Head of caudate nucleus (tissue), 42 donors: ENCODE measurements at regions not wholly inside any gene's neighbourhood (a gene's known extent, or its start where the extent isn't known, plus 50 kb on each side); places are given as distances from the start of the nearest gene placed in this dataset.
"Not testable (repeated sequence)": the region's sequence is repeated elsewhere in the genome, so short reads cannot be mapped to it uniquely, and the experiment has no call there.

Experiments
- DNase-seq, 42 donors: peaks; one replicate each; pipeline versions ENCODE4 v3.0.0 to v3.0.0-alpha.2; 2020 to 2021; ENCODE audit warnings: mixed read lengths in 7 of 42
- intact Hi-C: fragments of 100-400 bp; cut with DNase I; formaldehyde crosslinking; loops from one replicate; pipeline ENCODE4 v1.15.0; 2022

DNA sequence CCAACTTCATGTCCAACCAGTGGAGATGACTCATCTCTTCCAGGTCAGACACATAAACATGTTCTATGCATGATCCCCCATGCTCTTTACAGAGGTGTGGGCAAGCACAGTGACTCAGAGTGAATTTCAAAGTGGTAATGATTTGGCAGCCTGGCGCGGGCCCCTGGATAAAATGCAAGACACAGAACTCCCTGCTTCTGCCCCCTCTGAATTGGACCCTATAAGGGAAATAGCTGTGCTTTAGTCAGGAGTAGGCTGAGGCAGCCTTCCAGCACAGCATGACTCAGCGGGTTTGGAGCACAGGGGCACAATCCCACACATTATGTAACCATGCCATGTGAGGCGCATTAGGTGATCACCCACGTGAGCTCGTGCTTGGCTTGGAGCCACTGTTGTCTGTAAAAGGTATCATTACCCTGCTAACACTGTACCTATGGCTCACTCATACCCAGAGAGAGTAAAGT is 127.4 kb downstream of the C6orf118 start:
- intact Hi-C loops: no loop called here
- DNase-seq: peak; percentile 43 to 93 (median 77)

- no peak for DNase-seq
- intact Hi-C loops: no loop called here
Observed at GRCh38 chr6:165178056-165178455, 131.3 kb downstream of the C6orf118 start.

DNA sequence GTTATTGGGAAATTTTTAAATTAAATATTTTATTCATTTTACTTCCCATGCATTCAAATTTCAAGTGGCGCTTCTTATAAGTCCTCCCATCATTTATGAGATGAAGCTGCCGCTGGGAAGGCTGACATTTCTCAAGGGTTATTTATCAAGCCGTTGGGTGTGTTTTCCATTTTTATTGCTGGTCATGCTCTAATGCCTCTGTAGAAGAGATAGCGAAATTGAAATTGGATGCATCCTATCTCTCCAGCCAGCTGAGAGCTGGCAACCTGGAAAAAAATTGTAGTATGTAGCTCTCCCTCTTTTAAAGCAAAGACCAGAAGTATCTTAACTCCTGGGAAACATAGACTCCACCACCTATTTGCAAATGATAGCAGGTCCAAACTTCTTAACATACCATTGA is 135.9 kb downstream of the C6orf118 start:
- DNase-seq: no peak
- intact Hi-C loops: no loop called here

GRCh38 chr6:165167861-165168260 is 141.5 kb downstream of the C6orf118 start:
- intact Hi-C loops: no loop called here
- DNase-seq: no peak

GRCh38 chr6:165167311-165167710 is 142.1 kb downstream of the C6orf118 start:
- no peak for DNase-seq
- intact Hi-C loops: no loop called here

GRCh38 chr6:165163519-165163918 is 145.9 kb downstream of the C6orf118 start:
- intact Hi-C loops: no loop called here

GRCh38 chr6:165159460-165159859 is 149.9 kb downstream of the C6orf118 start:
- DNase-seq: no peak
- intact Hi-C loops: no loop called here

More at GRCh38 chr6:165163519-165163918, 145.9 kb downstream of the C6orf118 start:
- no peak for DNase-seq

DNA sequence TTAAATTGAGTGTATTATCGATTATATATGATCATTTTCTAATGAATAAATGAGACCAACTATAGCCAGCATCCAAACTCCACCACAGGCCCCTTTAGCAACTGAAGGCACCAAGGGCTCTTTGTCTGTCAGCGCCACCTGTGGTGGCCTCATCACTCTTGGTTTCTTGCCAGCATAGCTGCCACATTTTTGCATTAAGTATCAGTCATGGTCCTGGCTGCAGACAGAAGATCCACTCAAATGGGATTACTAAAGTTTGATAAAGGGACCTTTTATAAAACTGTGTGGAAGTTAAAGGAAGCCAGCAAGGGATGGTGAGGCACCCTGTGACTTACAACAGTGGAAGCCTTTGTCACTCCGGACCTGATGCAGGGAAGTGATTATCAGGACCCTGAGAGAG is 162.9 kb downstream of the C6orf118 start:
- DNase-seq: peak in 35 of 42 donors; percentile 3 to 75 (median 30)
- intact Hi-C loops: no loop called here

DNA sequence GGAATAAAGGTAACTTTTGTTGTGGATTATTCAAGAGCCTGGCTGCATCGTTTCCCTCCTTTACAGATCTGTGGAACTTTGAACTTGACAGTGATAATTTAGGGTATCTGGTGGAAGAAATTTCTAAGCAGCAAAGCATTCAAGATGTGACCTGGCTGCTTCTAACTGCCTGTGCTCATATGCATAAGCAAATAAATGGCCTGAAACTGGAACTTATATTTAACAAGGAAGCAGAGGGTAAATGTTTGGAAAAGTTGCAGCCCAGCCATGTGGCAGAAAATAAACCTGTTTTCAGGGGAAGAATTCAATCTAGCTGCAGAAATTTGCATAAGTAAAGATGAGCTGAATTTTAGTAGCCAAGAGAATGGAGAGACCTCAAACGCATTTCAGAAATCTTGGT is 173.5 kb downstream of the C6orf118 start:
- intact Hi-C loops: no loop called here

GRCh38 chr6:165129086-165129485 is 180.3 kb downstream of the C6orf118 start:
- intact Hi-C loops: no loop called here
- no peak for DNase-seq

More for the DNA sequence above, 173.5 kb downstream of the C6orf118 start:
- no peak for DNase-seq

GRCh38 chr6:165127743-165128142 is 181.7 kb downstream of the C6orf118 start:
- DNase-seq, intact Hi-C loops: not testable (repeated sequence)

DNA sequence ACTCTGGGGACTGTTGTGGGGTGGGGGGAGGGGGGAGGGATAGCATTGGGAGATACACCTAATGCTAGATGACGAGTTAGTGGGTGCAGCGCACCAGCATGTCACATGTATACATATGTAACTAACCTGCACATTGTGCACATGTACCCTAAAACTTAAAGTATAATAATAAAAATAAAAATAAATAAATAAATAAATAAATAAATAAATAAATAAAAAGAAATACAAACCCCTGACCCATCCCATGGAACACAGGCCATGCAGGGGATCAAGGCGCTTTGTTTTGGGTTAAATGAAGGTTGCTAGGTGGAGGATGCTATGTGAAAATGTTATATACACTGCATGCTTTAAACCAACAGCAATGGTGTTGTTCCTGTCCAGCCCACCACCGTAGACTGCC is 184.7 kb downstream of the C6orf118 start:
- intact Hi-C loops, DNase-seq: not testable (repeated sequence)

DNA sequence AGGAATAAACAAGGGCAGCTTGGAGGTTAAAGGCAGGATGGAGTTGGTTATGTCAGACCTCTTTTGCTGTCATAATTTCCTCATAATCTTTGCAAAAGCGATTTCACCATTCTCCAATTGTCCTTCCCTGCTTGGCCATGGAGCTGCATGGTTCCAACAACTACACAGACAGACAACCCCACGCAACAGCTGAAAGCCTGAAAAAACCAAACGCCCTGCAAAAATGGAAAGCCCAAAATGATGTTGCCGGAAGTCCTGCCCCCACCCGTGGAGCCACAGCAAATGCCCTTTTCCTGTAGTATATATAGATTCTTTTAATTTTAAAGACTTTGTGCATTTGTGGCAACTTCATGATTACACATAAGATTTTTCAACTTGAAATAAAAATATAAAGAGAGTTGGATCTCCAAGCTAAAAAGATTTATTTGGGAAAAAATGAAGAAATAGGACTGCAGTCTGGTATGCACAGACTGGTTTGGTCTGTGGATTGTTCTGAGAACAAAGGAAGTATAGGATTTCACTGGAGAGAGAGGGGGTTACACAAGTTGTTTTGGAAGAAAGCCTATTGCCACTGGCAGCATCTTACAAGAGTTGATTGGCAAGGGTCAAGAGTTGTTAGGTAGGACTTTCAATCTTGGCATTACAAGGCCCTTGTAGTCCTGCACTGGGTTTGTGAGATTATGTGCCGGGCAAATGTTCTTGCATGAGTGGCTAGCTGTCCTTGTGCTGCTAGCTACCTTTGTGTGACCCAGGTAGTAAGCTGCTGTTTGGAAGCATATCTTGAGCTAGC is 190.0 kb downstream of the C6orf118 start:
- DNase-seq: no peak
- intact Hi-C loops: no loop called here

DNA sequence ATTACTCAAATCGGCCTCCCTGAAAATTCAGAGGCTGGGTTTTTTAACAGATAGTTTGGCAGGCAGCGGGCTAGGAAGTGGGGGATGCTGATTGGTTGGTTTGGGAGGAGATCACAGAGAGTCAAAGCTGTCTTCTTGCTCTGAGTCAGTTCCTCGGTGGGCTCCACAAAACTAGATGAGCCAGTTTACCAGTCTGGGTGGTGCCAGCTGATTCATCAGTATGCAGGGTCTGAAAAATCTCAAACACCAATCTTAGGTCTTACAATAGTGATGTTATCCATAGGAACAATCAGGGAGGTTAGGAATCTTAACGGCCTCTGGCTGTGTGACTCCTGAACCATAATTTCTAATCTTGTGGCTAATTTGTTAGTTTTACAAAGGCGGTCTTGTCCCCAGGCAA is 190.7 kb downstream of the C6orf118 start:
- DNase-seq: no peak
- intact Hi-C loops: no loop called here

DNA sequence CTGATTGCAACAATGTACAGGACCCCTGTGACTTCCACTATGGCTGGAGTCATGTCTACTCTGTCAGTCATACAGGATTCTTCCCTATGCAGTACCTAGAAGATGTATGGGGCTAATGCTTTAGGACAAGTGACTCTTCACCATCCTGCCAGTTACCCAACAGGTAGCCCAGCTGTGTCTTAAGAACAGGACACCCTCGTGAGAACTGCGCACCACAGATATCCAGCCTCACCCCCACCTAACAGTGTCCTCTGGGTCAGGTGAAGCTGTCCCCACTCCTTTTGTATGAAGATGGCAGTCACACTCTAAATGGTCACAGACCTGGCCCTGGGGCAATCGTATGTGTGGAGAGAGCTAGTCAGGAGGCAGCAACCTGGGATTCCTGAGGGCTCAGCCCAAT is 191.6 kb downstream of the C6orf118 start:
- intact Hi-C loops: no loop called here
- no peak for DNase-seq

GRCh38 chr6:165117121-165117520 is 192.3 kb downstream of the C6orf118 start:
- no peak for DNase-seq
- intact Hi-C loops: no loop called here

GRCh38 chr6:165110860-165111259 is 198.5 kb downstream of the C6orf118 start:
- intact Hi-C loops: no loop called here
- DNase-seq: no peak

GRCh38 chr6:165109011-165109410 is 200.4 kb downstream of the C6orf118 start:
- intact Hi-C loops: no loop called here
- no peak for DNase-seq

DNA sequence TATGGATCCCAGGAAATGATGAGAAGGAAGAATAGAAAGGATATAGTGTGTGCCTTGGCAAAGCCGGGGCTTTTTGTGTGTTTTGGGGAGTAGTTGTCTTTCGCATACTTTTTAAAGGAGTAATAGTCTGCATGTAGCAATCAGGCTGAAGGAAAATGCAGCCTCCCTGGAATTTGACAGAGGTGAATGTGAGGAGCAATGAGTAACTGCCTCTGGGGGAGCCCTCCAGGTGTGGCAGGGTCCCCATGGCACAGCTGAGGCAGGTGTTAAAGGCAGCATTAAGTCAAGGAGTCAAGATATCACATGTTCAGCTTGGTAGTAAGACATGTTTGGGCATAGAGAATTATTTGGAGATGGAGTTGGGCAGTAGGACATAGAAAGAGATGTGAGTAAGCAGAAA is 203.1 kb downstream of the C6orf118 start:
- DNase-seq: no peak
- intact Hi-C loops: no loop called here

GRCh38 chr6:165098165-165098564 is 211.2 kb downstream of the C6orf118 start:
- intact Hi-C loops: no loop called here
- no peak for DNase-seq

- intact Hi-C loops: no loop called here
- DNase-seq: no peak
Observed at GRCh38 chr6:165096868-165097267, 212.5 kb downstream of the C6orf118 start.
